ENCODE measurements at regions not wholly inside any gene's neighbourhood (a gene's known extent, or its start where the extent isn't known, plus 50 kb on each side); places are given as distances from the start of the nearest gene placed in this dataset.
"Not testable (repeated sequence)": the region's sequence is repeated elsewhere in the genome, so short reads cannot be mapped to it uniquely, and the experiment has no call there.

DNA sequence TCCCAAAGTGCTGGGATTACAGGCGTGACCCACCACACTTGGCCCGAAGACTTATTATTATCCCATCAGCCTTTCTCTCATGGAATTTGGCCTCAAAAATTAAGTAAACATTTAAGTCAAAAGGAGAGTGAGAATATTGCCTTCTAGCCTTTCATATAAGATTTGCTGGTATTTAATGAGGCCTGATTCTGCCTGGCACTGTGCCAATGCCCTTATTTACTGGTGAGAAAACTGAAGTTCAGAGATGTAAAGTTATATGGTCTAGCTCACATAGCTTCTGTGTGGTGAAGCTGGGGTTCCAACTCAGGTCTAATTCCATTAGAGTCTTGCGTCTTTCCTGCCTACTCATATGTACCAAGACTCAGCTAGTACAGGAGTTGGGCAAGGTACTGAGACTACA, 260.2 kb downstream of the SDHAF3 start:
- no peak for DNase-seq (ENCODE audit: low spot score)

GRCh38 chr7:97381815-97382554, 264.5 kb downstream of the SDHAF3 start:
- DNase-seq (ENCODE audit: low spot score), result no peak

GRCh38 chr7:97390052-97390451, 272.6 kb downstream of the SDHAF3 start:
- no peak for DNase-seq (ENCODE audit: low spot score)

DNA sequence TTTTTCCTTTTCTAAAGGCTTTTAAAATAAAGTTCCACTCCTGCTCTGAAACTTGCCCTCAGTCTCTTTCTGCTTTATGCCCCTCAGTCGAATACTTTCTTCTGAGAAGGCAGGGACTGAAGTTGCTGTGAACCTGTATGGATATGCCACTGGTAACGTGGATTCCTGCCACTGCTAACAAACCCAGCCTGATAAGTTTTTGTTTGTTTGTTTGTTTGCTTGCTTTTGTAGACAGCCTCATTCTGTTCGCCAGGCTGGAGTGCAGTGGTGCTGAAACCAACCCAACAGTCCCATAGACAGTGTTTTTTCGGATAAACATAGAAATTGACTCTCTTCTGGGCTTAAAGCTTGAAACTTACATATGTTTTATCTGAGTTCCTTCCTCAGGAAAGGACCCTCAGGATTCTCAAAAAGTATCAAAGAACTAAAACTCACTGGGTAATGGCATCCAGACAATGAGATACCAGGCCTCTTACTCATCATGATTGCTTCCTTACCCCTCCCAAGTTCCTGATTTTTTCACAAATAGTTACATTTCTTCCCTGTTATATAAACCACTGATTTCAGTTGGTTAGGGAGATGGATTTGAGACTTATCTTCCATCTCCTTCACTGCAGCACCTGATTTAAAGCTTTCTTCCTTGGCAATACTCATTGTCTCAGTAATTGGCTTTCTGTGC, 273.6 kb downstream of the SDHAF3 start:
- DNase-seq (ENCODE audit: low spot score), result no peak

DNA sequence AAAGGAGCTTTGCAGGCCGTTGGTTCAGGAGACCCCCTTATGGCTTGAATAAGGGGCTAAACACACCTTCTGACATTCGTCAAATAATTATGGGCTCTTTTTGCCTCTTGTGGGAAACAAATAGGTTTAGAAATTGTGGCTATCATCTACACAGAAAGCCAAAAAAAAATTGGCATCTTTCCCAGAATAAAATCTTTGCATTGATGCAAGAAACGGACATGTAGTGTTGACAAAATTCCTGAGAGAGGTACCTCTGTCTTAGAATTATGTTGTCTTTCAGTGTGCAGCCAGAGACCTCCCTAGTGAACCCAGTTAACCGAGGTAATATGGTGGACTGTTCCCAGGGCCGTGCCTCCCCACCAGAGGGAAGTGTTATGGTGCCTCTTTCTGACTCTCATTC, 283.9 kb downstream of the SDHAF3 start:
- DNase-seq (ENCODE audit: low spot score), result no peak

- no peak for DNase-seq (ENCODE audit: low spot score)
Measured at GRCh38 chr7:97405835-97406234, 288.3 kb downstream of the SDHAF3 start.

DNA sequence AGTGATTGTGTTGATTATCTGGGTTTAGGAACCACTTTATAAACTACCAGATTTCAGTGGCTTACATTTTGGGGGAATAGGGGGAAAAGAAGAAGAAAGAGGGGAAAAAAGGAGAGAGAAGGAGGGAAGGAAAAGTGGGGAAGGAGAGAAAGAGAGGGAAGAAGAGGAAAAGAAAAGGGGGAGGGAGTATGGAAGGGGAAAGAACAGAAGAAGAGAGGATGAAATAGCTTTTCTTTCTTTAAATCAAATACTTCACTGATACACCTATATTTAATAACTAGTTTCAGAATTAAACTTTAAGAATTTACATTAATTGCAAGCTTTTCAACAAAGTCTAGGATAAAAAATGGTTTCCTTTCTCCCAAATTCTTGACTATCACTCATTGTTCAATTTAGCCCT, 289.6 kb downstream of the SDHAF3 start:
- no peak for DNase-seq (ENCODE audit: low spot score)

DNA sequence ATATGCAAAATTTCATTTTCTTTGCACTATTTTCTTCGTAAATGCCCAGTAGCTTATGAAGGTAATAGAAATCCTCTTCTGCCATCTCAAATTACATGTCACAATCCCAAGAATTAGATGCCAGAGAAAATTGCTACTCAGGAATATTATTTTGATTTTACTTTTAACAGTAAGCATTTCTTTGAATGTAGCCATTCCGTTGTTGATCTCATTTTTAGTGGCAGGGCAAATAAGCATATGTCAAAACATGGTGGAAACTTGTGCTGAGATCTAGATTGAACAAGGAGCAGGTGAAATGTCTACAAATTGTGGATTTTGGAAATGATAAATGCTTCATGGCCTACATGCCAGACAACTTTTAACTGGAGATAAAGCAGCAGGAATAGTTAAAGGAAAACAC, 291.8 kb downstream of the SDHAF3 start:
- DNase-seq (ENCODE audit: low spot score), result no peak

GRCh38 chr7:97418312-97418711, 300.8 kb downstream of the SDHAF3 start:
- no peak for DNase-seq (ENCODE audit: low spot score)

GRCh38 chr7:97419898-97420297, 302.4 kb downstream of the SDHAF3 start:
- DNase-seq (ENCODE audit: low spot score), result no peak

- no peak for DNase-seq (ENCODE audit: low spot score)
Measured at GRCh38 chr7:97421307-97421930, 303.9 kb downstream of the SDHAF3 start.

DNA sequence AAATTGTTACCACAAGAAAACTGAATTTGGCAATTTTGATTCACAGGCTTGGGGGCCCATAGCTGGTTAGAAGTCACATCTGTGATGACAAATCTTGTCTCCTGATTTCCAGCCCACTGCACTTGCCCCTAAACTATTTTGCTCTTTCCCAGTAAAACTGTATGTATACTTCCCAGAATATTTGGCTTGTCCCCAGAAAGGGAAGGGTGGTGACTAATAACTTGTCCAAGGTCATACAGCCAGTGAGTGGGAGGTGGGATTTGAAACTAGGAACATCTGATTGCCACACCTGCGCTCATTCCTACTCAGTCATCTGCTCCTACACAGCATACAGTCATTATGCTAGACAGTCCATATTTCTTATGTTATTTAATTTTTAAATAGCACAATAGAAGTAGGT, 304.5 kb downstream of the SDHAF3 start:
- DNase-seq (ENCODE audit: low spot score), result no peak

DNA sequence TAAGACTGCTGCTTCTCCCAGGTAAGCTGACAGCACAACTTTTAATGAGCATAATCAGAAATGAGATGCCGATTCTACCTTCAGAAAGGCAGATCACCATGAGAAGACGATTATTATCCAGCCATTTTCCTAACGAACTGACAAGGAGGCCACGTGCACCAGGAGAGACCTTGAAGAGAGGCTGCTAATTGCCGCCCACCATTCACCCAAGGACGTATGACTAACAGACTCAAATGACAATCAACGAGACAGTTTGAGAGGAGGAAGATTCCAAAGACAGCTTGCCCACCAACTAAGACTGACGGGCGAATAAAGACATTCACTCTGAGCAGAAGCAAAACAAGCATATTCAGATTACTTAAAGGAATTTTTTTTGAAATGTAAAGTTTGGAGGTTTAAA, 301.9 kb upstream of the TAC1 start:
- DNase-seq (ENCODE audit: low spot score), result no peak

GRCh38 chr7:97439637-97440214, 292.2 kb upstream of the TAC1 start:
- no peak for DNase-seq (ENCODE audit: low spot score)

GRCh38 chr7:97446361-97446760, 285.5 kb upstream of the TAC1 start:
- no peak for DNase-seq (ENCODE audit: low spot score)

DNA sequence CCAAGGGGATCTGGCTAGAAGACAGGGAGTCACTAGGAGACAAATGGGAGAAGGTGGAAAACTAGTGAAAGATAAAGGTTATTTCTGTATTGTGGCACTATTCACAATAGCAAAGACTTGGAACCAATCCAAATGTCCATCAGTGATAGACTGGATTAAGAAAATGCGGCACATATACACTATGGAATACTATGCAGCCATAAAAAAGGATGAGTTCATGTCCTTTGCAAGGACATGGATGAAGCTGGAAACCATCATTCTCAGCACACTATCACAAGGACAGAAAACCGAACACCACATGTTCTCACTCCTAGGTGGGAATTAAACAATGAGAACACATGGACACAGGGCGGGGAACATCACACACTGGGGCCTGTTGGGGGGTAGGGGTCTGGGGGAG, 282.4 kb upstream of the TAC1 start:
- DNase-seq (ENCODE audit: low spot score), result not testable (repeated sequence)

DNA sequence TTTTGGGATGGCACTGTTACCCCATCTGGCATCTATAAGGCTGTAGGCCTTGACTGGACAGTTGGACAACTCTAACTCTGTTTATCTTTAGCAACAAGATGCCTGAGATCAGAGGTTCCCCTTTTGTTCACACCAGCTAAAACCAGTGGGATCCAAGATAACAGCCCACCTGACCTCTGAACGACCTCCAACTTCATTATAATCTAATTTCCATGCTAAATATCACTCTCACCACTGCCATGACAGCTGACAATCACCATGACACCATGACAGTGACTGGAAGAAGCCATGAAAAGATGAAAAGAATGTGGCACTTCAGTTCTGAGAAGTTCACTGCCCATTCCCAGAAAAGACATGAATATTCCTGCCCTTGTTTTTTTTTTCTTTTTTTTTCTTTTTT, 281.4 kb upstream of the TAC1 start:
- DNase-seq (ENCODE audit: low spot score), result no peak

DNA sequence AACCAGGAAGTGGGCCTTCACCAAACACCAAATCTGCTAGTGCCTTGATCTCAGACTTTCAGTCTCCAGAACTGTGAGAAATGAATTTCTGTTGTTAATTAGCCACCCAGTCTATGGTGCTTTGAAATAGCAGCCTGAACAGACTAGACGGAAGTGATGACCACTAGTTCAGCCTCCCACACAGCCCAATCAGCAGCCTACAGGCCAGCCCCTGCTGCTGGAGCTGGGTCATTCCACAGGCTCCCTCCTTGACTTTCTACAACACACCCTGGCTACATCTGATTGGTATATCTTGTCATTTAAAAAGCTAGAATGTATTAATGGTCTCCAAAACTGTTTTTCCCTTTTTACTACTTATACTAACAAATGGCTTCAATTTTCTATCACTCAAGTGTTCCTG, 277.2 kb upstream of the TAC1 start:
- DNase-seq (ENCODE audit: low spot score), result no peak

GRCh38 chr7:97457054-97457453, 274.8 kb upstream of the TAC1 start:
- DNase-seq (ENCODE audit: low spot score), result no peak

GRCh38 chr7:97460433-97460832, 271.5 kb upstream of the TAC1 start:
- no peak for DNase-seq (ENCODE audit: low spot score)

GRCh38 chr7:97461596-97461995, 270.3 kb upstream of the TAC1 start:
- no peak for DNase-seq (ENCODE audit: low spot score)

DNA sequence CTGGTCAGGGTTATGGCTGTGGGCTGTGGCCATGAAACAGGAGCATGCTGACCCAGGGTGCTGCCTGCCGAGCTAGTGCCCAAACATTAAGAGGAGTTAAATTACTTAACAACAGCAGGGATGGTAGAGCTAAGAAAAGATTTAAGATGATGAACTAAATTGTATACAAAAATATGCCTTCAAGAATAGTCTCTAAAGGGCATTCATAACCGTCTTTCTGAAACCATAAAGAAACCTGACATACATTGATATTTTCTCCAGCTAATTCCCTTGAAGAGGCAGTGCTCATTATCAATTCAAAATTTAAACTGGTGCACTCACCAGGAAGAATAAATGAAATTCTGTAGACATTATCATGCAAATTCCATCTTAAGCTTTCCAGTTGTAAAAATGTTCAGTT, 265.8 kb upstream of the TAC1 start:
- no peak for DNase-seq (ENCODE audit: low spot score)
